ENCODE measurements at regions not wholly inside any gene's neighbourhood (a gene's known extent, or its start where the extent isn't known, plus 50 kb on each side); places are given as distances from the start of the nearest gene placed in this dataset.

GRCh38 chr12:71004578-71004977 is 84.0 kb upstream of the PTPRR start:
- no peak for TF ChIP-seq EZH2 (IDR thresholded peaks at IDR 0.05; ENCODE audit: insufficient read depth, low read length)
- no peak for TF ChIP-seq CTCF (IDR thresholded peaks at IDR 0.05; ENCODE audit: insufficient read depth, low read depth, low read length)
